WERI-Rb-1 (cell line): ENCODE measurements at regions not wholly inside any gene's neighbourhood (a gene's known extent, or its start where the extent isn't known, plus 50 kb on each side); places are given as distances from the start of the nearest gene placed in this dataset.

Source experiments
- DNase-seq: peaks from one replicate; pipeline ENCODE4 v3.0.0-alpha.2; 2020
- H3K27ac ChIP-seq: fragments of 250-450 bp; sonication (Bioruptor Pico); 2 replicates; pipeline ENCODE4 v1.5.1; 2020; ENCODE audit warnings: mild to moderate bottlenecking, moderate library complexity
- H3K27me3 ChIP-seq: fragments of 250-450 bp; sonication (Bioruptor Pico); 2 replicates; pipeline ENCODE4 v1.5.1; 2021; ENCODE audit warnings: mild to moderate bottlenecking, low read depth, moderate library complexity; ENCODE audit not compliant: insufficient read depth, severe bottlenecking
- H3K36me3 ChIP-seq: fragments of 250-450 bp; sonication (Bioruptor Pico); 2 replicates; pipeline ENCODE4 v1.5.1; 2020; ENCODE audit warnings: mild to moderate bottlenecking, moderate library complexity
- H3K4me3 ChIP-seq: 2 replicates; pipeline ENCODE4 v1.5.1; 2011; ENCODE audit warnings: low read depth, mild to moderate bottlenecking, control low read depth, low read length
- H3K9me3 ChIP-seq: fragments of 250-450 bp; sonication (Bioruptor Pico); 2 replicates; pipeline ENCODE4 v1.5.1; 2021; ENCODE audit warnings: mild to moderate bottlenecking, moderate library complexity; ENCODE audit not compliant: severe bottlenecking
- TF ChIP-seq, protein P1 (sequence below): IDR thresholded peaks from 2 replicates; pipeline ENCODE4 v1.5.1; 2011; ENCODE audit warnings: low read depth, mild to moderate bottlenecking, control low read depth, inconsistent platforms, low read length

DNA sequence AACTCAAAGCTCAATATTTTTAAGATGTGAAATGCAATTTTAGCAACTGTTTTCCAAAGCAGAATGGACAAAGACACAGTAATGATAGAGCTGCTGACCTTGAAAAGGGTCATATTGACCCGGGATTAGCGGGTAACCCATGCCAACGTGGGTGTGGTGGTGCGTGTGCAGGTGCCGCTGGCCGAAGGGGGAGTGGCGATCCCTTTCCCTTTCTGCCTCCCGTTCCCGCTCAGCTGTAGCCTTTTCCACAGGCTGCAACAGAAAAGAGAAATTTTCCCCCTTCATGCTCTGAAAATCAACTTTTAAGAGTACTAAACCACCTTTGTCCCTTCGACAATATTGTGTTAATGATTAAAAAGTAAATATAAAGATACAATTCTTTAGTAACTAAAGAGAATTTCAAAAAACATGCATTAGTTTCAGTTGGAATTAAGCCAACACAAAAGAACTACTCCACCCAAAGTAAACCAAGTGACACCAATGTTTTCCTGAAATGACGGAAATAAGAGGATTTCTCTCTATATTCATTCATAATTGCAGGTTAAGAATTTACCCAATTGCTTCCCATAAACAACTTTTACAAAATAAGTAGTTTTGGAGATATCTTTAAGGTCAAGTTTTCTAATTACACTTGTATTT is 105.2 kb downstream of the ZNF608 start:
- Histone ChIP-seq H3K27ac (no peak overlapping the region), H3K27me3 (no peaks in the 10 kb centered on the region), H3K36me3 (peaks cover 66% of the 10 kb centered on the region), H3K9me3 (no peaks in the 10 kb centered on the region), H3K4me3 (no peak overlapping the region)
- DNase-seq, result no peak
- TF ChIP-seq, protein P1, sequence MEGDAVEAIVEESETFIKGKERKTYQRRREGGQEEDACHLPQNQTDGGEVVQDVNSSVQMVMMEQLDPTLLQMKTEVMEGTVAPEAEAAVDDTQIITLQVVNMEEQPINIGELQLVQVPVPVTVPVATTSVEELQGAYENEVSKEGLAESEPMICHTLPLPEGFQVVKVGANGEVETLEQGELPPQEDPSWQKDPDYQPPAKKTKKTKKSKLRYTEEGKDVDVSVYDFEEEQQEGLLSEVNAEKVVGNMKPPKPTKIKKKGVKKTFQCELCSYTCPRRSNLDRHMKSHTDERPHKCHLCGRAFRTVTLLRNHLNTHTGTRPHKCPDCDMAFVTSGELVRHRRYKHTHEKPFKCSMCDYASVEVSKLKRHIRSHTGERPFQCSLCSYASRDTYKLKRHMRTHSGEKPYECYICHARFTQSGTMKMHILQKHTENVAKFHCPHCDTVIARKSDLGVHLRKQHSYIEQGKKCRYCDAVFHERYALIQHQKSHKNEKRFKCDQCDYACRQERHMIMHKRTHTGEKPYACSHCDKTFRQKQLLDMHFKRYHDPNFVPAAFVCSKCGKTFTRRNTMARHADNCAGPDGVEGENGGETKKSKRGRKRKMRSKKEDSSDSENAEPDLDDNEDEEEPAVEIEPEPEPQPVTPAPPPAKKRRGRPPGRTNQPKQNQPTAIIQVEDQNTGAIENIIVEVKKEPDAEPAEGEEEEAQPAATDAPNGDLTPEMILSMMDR, result no peak

DNA sequence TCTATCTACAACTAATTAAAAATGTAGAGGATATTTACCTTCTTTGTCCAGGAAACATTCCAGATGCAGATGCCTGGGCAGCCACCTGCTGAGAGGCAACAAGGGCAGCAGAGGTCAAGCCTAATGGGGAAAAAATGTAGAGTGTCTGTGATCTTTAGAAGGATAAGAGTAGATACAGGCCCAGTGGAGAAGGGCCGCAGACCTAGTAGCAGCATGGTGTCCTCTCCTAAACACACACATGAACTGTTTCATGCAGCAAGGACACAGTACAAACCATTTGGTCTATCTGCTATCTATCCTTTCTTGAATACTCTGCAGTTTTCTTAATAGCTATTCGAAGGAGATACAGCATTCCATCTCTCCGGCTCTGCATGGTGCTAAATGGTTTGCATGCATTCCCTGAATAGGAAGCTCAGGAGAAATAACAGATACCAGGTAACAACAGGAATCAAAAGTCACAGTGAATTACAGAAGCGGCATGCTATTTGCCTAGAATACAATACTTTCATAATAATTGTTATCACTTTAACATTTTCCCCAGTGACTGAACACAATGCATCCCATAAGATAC is 107.3 kb downstream of the ZNF608 start:
- TF ChIP-seq, protein P1, result no peak
- Histone ChIP-seq H3K4me3 (no peak overlapping the region), H3K27ac (no peak overlapping the region), H3K27me3 (no peaks in the 10 kb centered on the region), H3K9me3 (no peaks in the 10 kb centered on the region), H3K36me3 (peaks cover 63% of the 10 kb centered on the region)
- no peak for DNase-seq

DNA sequence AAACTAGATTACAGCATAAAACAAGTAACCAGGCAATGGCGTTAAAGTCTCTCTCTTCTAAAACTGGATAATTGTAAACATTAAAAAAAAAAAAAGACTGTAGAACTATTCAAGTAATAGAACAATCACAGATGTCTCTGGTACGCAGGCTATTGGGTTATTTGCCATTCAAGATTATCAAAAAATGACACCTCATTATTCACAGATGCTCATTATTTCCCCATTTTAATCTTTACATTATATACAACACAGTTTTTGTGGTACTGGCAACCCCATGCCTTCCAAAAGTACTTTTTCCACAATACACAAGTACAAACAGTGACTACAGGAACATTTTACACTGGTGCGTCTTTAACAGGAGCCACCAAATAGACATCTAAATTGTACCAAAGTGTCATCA is 109.4 kb downstream of the ZNF608 start:
- DNase-seq, result no peak
- TF ChIP-seq, protein P1, result no peak
- Histone ChIP-seq H3K4me3 (no peak overlapping the region), H3K9me3 (no peaks in the 10 kb centered on the region), H3K36me3 (peaks cover 43% of the 10 kb centered on the region), H3K27ac (no peak overlapping the region), H3K27me3 (no peaks in the 10 kb centered on the region)

- Histone ChIP-seq H3K36me3 (peaks cover 23% of the 10 kb centered on the region), H3K9me3 (no peaks in the 10 kb centered on the region), H3K4me3 (no peak overlapping the region), H3K27ac (no peak overlapping the region), H3K27me3 (no peaks in the 10 kb centered on the region)
- TF ChIP-seq, protein P1, result no peak
- no peak for DNase-seq
Observed at GRCh38 chr5:124634741-124635323, 111.6 kb downstream of the ZNF608 start.

DNA sequence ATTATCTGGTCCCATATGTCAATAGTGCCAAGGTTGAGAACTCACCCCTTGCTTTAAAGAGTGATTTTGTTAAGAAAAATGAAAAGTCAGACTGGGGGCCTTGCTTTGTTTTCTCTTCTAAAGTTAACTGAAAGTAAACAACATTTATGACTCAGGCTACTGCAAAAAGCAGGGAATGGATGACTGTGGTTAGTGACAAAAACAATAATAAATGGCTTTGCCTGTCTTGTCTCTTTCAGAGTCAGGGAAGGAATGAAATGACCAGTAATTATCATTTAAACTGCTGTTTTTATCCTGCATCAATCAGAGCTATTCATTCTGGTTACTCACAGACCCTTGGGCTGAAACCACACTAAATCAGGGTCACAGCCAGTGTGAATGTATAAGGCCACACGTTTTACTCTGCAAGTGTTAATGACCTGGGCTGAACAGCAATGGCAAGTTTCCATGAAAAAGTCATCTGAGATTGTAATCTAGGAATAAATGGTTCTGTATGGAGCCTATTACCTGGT is 112.2 kb downstream of the ZNF608 start:
- H3K27me3 ChIP-seq, result no peaks in the 10 kb centered on the region
- DNase-seq, result no peak
- no peak overlapping the region for H3K27ac ChIP-seq
- no peaks in the 10 kb centered on the region for H3K9me3 ChIP-seq
- peaks cover 19% of the 10 kb centered on the region for H3K36me3 ChIP-seq
- no peak overlapping the region for H3K4me3 ChIP-seq
- TF ChIP-seq, protein P1, result no peak
